Coronary artery (tissue), 2 donors: ENCODE measurements at regions not wholly inside any gene's neighbourhood (a gene's known extent, or its start where the extent isn't known, plus 50 kb on each side); places are given as distances from the start of the nearest gene placed in this dataset.

Experiments used
- DNase-seq: peaks from one replicate; pipeline ENCODE4 v3.0.0-alpha.2; 2017; ENCODE audit warnings: low spot score
- H3K27ac ChIP-seq, 2 donors: fragments of 200-600 bp; sonication (generic); one replicate each; pipeline ENCODE4 v1.5.1; 2016 to 2019
- H3K4me3 ChIP-seq: fragments of 200-600 bp; sonication (generic); 2 replicates; pipeline ENCODE4 v1.5.1; 2016; ENCODE audit warnings: mild to moderate bottlenecking, moderate library complexity
- CTCF ChIP-seq: fragments of 200-600 bp; sonication (generic); IDR thresholded peaks from one replicate; pipeline ENCODE4 v1.5.1; 2019; ENCODE audit warnings: antibody characterized with exemption

GRCh38 chr12:100699209-100699608, 95.4 kb upstream of the ANO4 start:
- no peak for TF ChIP-seq CTCF
- no peak overlapping the region for H3K27ac ChIP-seq
- H3K4me3 ChIP-seq = no peak overlapping the region
- no peak for DNase-seq

GRCh38 chr12:100703337-100703736, 91.2 kb upstream of the ANO4 start:
- Histone ChIP-seq H3K4me3 (no peak overlapping the region), H3K27ac (no peak overlapping the region)
- TF ChIP-seq CTCF = no peak
- DNase-seq = no peak

- TF ChIP-seq CTCF = no peak
- Histone ChIP-seq H3K27ac (no peak overlapping the region), H3K4me3 (no peak overlapping the region)
- no peak for DNase-seq
These were observed 90.7 kb upstream of the ANO4 start for GRCh38 chr12:100703868-100704267.

- DNase-seq = no peak
- Histone ChIP-seq H3K27ac (no peak overlapping the region), H3K4me3 (no peak overlapping the region)
- no peak for TF ChIP-seq CTCF
These were observed 88.5 kb upstream of the ANO4 start for GRCh38 chr12:100706033-100706432.

- H3K27ac ChIP-seq = no peak overlapping the region
- no peak for DNase-seq
- no peak for TF ChIP-seq CTCF
These were observed 86.0 kb upstream of the ANO4 start for GRCh38 chr12:100708591-100708990.

GRCh38 chr12:100715976-100716944, 78.3 kb upstream of the ANO4 start:
- H3K4me3 ChIP-seq = peak overlapping the region; percentile 67
- no peak overlapping the region for H3K27ac ChIP-seq
- TF ChIP-seq CTCF = no peak
- no peak for DNase-seq

More at GRCh38 chr12:100708591-100708990, 86.0 kb upstream of the ANO4 start:
- no peak overlapping the region for H3K4me3 ChIP-seq
